SK-N-MC (cell line): ENCODE measurements at regions not wholly inside any gene's neighbourhood (a gene's known extent, or its start where the extent isn't known, plus 50 kb on each side); places are given as distances from the start of the nearest gene placed in this dataset.

Experiments used
- EZH2 ChIP-seq: fragments of 200-600 bp; sonication (generic); IDR thresholded peaks from one replicate; pipeline ENCODE4 v1.6.1; 2017; ENCODE audit warnings: antibody characterized with exemption
- FOXP2 ChIP-seq: optimal IDR thresholded peaks from 2 replicates; pipeline ENCODE3; 2011; ENCODE audit warnings: mild to moderate bottlenecking, moderate library complexity; ENCODE audit not compliant: insufficient read depth; ENCODE audit errors: extremely low read length, control extremely low read depth
- POLR2AphosphoS5 ChIP-seq: IDR thresholded peaks from 2 replicates; pipeline ENCODE4 v1.6.1; 2012; ENCODE audit warnings: mild to moderate bottlenecking, low read depth, low read length, borderline replicate concordance

GRCh38 chr3:34676436-34676835 lies 878.0 kb downstream of the PDCD6IP start:
- TF ChIP-seq POLR2AphosphoS5, result no peak
- no peak for TF ChIP-seq EZH2
- no peak for TF ChIP-seq FOXP2
